Cerebellar cortex (tissue), 1 donor: ENCODE measurements at regions not wholly inside any gene's neighbourhood (a gene's known extent, or its start where the extent isn't known, plus 50 kb on each side); places are given as distances from the start of the nearest gene placed in this dataset.
A peak's percentile ranks its signal among the peaks of the same experiment; 100 is the strongest.

ENCODE experiments used
- DNase-seq: peaks from one replicate; pipeline ENCODE4 v3.0.0-alpha.2; 2015; ENCODE audit warnings: low spot score

DNA sequence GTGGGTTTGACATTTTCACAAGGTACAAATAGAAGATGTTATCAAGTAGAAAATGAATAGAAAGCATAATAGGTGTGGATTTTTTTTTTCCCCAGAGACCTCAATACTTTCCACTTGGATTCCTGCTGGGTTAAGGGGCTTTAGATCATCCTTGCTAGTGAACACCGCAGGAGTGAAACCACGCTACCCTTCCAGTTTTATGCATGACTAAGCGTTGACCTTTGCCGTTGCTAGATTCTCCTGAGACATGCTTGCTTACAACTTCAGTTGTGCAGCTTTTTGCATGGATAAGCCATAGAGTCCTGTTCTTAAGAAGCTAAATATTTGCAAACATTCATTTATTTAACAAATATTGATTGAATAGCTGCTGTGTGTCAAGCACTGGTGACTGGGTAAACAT is 299.7 kb upstream of the LMCD1 start:
- no peak for DNase-seq

DNA sequence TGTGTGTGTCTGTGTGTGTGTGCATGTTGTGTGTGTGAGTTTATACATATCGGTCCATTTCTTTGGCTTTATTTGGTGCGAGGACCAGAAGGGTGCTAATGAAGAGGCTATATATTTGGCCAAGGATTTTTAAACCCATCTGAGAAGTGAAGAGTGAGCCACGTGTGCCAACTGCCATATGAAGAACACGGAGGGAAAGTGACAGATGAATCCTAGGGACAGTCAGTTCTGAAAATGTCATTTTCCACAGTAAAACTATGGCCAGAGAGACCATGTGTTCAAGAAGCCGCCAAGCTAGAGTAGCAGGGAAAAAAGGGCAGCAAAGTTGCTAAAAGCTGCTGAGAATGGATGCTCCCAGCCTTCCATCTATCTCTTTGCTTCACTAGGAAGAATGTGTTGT is 297.3 kb upstream of the LMCD1 start:
- DNase-seq = peak; percentile 29

DNA sequence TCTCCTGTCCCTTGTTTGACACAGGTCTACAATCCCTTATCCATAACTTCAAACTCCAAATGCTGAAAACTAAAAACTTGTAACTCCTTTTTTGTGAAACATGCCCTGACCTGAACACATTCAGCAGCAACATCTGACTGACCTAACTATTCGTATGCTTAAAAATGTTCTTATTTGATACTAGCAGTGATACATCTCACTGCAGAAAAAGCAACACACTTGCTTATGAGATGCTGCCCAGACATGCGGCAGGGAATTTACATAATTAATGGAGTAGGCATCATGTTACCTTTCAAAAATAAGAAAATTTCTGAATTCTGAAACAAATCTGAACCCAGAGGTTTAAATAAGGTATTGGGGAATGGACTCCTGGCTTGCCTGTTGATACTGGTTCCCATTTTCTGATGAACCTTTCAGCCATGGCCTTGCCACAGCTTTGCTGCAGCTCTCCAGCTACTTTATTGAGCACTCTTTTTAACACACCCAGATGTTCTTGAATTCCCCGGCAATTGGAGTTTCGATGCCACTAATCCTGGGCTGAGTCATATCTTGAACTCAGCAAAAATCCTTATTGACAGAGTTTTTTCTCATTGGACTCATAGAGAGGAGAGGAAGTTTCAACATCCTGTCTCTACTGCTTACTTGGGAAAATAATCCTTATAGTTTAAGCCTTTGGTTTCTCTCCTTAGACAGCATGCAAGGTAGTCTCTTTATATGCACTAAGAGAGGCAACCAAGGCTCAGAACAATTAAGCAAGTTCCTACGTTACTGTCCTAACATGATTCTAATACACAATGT is 296.6 kb upstream of the LMCD1 start:
- no peak for DNase-seq

DNA sequence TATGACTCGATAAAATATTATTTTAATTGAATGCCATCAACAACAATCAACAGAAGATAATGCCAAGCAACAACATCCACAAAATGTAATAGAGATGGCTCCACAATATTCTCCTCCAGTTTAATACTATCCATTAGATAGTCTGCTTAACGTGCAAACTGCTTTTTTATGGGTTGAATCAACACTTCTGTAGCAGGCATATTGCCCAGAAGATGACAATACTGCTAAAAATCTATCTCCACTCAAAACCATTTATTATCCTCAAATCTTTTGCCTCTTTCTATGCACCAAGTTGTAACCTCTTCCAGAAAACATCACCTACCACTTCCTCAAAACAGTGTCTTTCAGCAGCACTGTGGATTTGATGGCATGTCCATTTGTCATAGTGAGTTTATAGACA is 295.7 kb upstream of the LMCD1 start:
- DNase-seq = no peak

DNA sequence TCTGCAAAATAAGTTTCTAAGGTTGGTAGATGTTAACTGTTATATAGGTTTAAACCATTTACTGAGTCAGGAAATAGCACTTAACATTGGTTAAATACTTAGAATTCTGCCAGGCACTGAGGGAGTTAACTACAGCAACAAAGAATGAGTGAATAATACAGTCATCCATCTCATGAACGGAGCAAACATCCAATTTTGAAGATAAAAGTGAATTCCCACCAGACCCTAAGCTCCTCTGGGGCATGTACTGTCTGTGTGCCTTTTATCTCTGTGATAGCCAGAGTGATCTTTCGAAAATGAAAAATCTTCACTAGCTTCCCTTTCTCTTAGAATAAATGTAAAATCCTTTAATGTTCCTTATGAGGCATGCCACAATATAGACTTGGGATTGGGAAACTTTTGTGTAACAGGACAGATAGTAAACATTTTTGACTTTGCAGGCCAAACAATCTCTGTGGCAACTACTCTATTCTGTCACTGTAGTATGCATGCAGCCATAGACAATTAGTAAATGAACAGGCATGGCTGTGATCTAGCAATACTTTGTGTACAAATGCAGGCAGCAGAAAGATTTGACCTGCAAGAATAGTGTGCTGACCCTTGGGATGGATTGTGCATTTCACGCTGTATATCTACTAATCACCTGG is 294.5 kb upstream of the LMCD1 start:
- DNase-seq = no peak

DNA sequence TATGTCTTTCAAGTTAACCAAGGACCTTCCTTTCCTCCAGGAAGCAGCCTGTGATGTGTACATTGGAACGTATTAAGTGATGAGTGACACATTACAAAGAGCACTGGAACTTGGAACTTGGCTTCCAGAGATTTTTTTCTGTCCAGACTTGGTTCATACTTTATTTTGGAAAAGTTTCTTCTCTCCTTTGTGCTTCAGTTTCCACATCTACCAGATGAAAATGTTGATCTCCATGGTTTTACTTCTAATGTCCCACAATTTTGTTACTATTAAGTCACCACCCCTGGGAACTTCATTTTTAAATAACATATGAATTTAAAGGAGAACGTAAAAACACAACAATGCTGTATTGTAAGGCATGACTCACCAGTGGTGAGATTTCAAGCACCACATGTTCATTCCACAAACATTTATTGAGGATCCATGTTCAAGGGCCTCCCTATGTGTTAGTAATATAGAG is 290.7 kb upstream of the LMCD1 start:
- no peak for DNase-seq

DNA sequence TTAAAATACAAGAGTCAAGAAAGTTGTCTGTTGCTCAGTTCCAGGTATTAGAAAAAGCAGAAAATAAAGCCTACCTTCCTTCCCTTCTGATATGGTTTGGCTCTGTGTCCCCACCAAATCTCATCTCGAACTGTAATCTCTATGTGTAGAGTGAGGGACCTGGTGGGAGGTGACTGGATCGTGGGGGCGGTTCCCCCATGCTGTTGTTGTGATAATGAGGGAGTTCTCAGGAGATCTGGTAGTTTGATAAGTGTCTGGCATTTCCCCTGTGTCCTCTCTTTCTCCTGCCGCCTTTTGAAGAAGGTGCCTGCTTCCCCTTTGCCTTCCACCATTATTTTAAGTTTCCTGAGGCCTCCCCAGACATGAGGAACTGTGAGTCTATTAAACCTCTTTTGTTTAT is 288.8 kb upstream of the LMCD1 start:
- DNase-seq = no peak

DNA sequence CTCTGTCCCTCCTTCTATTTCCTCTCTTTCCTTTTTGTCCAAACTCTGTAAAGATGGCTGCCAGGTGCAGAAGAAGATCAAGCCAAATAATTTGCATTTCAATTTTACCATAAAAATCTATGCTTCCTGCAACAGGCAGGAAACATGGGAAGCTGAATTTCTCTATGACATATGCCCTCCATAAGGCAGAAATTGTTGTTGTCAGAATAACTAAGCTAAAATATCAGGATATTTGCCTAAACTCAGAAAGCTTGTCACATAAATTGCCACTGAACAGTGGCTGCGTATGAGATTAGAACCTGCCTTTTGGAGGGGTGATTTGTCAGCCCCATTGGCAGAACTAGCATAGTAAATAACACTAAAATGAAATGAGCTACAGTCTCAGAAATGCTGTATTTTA is 288.3 kb upstream of the LMCD1 start:
- DNase-seq = no peak

DNA sequence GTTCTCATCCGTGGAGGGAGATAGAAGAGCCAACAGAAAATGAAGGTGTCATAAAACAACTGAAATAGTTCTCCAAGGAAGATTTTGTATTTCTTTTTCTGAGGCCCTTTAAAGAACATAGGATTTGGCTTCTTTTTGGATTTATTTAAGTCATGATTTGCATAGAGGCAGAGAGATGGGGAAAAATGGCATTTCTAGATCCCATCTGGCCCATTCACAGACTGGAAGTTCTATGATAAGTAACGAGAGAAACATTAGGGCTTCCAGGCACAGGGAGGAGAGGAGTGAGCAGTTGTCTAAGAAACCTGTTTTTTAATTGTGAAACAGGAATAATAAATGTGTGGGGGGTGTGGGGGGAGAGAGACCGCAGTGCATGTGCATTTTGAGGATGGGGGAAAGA is 285.8 kb upstream of the LMCD1 start:
- no peak for DNase-seq

DNA sequence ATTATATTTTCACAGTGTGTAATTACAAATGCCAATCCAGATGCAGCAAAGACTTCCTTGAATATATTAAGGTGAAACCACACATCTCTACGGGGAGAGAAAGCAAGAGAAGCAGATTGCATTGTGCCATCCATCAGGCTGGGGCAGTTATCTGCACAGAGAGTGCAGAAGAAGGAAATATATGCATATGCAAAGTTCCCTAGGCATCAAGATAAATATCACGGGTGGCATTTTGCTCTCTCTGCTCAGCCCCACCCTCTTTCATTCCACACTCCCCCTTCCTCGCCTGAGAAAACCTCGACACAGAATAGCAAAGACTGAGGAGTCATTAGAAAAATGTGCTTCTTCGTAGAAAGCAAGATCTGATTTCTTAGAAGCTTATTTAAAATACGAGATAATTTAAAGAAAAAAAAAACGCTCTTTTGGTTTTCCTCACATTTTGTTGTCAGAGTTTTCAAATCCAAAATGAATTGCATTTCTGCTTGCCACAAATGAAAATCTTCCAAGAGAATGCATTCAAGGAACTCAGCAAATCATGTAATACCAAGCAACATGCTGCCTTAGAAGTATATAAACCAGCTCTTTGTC is 283.2 kb upstream of the LMCD1 start:
- DNase-seq = no peak

DNA sequence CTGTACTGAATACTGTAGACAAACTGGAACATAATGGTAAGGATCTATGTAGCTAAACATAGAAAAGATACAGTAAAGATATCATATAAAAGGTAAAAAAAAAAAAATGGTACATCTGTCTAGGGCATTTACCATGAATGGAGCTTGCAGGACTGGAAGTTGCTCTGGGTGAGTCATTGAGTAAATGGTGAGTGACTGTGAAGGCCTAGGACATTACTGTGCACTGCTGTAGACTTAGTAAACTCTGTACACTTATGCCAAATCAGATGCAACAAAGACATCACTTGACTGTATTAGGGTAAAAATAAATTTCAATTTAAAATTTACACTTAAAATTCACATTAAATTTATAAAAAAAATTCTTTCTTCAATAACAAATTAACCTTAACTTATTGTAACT is 281.3 kb upstream of the LMCD1 start:
- no peak for DNase-seq

DNA sequence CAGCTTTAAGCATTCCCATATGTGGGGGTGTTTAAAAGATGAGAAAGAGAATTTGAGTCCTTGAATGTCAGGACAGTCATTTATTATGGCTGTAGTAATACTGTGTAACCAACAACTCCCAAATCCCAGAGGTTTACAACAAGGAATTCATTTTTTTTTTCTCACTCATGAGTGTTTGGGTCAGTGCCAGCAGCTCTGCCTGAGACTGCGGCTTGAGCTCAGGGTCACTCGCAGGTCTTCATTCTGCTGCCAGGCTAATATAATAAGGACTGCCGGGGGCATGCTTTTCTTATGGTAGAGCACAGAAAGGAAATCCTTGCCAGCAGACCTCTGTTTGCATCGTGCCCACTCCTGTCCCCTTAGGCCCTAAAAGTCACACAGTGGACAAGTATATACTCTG is 277.9 kb upstream of the LMCD1 start:
- DNase-seq = no peak

DNA sequence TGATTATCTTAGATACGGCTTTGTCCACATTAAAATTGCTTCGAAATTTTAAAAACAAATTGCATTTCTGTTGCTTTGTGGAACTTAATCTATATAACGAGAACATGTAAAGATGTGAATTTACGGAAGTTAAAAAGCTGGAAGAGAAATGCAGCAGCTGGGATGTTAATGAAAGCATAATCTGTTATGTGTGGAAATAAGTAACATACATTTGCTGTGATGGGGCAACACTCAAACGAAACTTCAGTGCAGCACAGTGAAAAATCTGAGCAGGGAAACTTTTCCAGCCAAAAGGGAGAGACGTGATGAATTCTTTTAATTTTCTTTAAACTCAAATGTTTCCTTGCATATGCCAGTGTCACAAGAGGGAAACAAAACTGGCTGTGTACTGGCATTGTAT is 276.7 kb upstream of the LMCD1 start:
- DNase-seq = no peak

DNA sequence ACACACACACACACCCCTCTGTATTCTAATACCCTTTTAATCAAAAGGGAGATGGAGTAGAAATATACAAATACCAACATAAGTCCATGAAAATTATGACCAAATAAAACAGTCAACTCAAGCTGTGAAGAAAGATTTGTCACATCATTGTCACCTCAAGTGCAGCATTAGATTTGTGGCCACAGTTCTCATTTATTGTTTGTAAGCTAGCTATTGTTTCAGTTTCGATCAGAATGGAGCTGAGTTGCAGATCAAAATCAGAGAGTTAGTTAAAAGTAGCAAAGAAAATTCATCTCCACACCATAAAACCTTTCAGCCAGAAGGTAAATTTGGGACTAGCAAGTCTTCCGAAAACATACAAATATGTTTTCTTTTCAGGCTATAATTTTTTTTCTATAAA is 267.7 kb upstream of the LMCD1 start:
- no peak for DNase-seq

DNA sequence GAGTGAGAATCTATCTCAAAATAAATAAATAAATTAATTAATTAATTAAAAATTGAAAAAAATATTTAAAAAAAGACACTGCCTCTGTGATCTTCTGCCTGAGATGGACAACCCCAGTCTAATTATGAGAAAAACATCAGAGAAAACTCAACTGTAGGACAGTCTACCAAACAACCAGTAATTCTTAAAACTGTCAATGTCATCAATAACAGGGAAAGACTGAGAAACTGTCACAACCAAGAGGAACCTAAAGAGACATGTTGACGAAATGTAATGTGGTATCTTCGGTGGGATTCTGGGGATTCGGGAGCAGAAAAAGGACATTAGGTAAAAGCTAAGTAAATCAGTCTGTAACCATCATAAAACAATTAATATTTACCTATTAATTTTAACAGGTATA is 265.4 kb upstream of the LMCD1 start:
- no peak for DNase-seq

DNA sequence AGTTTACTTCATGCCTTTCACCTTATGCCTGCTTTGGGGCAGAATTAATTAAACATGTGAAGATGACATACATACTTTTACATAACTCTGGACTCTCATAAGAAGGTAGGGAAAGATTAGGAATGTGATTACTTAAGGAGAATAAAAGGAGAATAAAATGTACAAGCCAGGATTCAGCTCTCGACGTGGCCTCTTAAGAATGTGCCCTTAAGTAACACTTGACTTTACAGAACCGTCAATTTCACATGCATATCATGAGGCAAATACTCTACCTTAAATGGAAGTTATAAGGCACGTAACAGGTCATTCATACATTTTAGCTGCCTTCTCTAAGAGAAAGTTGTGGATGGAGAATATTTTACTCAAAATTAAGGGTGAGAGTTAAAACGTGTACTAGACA is 263.7 kb upstream of the LMCD1 start:
- DNase-seq = no peak

DNA sequence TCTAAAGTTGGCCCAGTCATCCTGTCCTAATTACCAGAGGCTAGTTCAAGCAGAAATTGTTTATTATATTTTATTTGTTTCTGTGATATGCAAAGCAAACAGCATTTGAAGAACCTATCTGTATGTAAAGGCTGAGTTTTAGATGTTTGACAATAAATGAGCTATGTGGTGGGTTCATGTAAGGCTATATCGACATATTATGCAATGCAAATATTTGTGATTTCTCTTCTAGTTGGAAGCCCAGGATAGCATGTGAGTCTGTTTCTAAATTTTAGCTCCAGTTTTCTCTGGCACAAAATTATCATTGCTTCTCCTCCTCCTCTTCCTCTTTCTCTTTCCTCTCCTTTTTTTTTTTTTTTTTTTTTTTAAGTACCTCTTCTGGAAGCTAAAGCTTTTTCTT is 263.2 kb upstream of the LMCD1 start:
- no peak for DNase-seq

DNA sequence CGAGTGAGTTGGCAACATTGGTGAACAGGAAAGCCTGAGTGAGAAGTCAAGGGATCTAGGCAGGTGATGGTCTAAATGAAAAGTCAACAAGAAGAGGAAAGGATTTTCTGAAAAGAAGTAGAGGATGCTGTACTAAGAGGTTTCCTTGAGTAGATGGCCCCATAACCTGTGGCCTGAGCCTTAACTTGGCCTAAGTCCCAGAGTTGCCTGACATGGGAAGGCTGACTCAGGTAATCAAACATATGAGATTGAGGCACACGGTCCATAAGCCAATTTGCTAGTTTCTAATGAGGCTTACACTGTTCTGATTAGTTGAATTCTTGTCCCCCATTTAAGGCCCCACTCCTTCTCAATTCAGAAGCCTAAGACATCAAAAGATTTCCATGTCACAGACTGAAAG is 262.5 kb upstream of the LMCD1 start:
- no peak for DNase-seq

DNA sequence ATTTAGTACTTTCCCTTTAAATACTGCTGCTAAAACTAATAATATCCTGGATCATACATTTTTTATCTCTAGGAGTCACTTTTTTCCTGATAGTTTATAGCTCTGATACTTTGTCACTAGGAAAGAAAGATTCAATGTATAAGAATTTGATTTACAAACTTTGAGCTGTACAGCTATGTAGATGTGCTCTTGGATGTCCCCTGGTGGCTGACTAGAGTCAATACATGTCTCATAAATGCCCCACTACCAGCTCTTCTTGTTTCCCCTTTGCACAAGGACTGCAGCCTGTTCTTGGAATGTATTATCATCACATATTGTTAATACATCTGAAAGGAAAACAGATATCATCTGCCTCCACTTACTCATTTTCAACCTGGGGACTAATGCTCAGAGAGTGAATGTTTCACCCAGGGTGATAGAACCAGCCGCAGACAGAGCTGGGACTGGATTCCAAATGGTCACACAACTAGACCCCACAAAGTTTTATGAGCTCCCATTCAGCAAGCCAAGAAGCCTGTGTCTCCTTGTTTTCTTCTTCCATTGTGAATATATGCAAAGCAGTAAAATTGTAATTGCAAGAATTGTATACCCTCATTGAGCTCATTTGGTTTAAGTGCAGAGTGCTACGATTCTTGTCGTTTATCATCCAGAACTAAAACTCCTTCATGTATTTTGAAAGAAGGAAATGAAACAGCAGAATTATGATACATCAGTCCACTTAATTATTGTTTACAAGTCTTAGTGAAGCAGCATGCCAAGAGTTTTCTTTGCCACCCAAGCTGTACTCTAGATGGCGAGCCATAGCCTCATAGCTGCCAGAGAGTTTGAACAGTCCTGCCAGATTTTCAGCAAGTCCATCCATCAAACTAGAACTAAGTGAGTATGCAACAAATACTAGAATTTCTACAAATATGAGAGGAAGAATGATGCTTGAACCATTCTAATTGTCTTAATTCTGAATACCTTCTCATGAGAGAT is 261.6 kb upstream of the LMCD1 start:
- DNase-seq = peak; percentile 35

DNA sequence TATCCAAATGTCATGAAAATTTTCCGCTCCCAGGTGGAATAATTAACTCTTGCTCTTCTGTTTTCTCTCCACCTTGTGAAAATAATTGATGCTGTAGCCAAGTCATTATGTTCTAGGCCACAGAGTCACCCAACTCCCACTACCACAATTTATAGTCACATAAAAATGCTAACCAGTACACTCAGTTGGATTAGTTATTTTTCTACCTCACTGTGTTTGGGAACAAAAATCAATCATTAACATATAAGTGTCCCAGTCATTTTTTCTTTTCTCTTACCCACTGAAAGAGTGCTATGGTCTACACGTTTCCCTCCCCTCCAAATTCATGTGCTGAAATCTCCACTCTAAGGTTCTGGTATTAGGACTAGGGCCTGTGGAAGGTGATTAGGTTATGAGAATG is 255.6 kb upstream of the LMCD1 start:
- DNase-seq = no peak

DNA sequence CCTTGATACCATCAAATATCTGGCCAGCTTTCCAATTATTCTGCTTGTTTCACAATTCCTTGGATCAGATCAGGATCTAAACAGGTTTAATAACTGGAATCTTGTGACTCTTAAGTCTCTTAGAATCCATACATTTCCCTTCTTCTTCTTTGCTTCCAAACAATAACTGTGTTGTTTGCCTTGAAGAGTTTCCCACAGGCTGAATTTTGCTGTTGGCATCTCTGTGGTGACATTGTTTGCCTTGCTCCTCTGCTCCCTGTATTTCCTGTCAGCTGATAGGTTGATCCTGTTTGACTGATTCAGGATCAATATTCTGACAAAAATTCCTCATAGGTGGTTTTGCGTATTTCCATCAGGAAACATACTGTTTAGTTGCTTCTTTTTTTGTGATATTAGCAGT is 248.4 kb upstream of the LMCD1 start:
- no peak for DNase-seq

DNA sequence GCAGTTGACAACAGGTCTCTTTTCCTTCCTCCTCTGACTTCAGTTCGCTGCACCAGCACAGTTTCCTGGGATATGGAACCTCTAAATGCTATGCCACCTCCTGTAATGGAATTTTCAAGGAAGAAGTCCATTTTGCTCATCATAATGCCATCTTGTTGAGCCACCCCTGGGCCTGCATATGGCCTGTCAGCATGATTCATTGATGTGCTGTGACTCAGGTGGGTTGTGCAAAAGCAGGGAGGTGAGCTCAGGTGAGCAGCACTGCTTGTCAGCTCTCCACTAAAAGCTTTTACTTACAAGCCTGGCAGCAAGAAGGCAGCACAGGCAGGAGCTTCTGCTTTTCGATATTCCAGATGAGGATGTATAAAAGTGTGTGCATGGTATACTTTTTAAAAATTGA is 247.1 kb upstream of the LMCD1 start:
- no peak for DNase-seq
